HL-60/S4 treated with retinoic acid at 250 ng/mL for 4 days and 3 days (cell line): ENCODE measurements at regions not wholly inside any gene's neighbourhood (a gene's known extent, or its start where the extent isn't known, plus 50 kb on each side); places are given as distances from the start of the nearest gene placed in this dataset.
"Not testable (repeated sequence)": the region's sequence is repeated elsewhere in the genome, so short reads cannot be mapped to it uniquely, and the experiment has no call there.

Source experiments
- in situ Hi-C: fragments of 300-500 bp; cut with MboI; formaldehyde crosslinking; loops from 2 replicates; pipeline ENCODE4 v1.7.0; 2022; ENCODE audit warnings: low sequenced_read_pairs

- in situ Hi-C loops: no loop called here
Observed at GRCh38 chr18:22066083-22066485, 103.3 kb upstream of the GATA6 start.

DNA sequence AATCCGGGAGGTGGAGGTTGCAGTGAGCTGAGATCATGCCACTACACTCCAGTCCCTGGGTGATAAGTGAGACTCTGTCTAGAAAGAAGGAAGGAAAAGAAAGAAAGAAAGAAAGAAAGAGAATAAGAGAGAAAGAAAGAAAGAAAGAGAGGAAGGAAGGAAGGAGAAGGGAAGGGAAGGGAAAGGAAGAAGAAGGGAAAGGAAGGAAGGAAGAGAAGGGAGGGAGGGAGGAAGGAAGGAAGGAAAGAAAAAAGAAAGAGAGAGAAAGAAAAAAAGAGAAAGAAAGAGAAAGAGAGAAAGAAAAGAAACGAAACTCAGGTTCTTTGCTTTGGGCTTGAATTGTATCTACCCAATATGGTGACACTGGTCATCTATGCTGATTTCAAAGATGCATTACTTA, 102.3 kb upstream of the GATA6 start:
- in situ Hi-C loops: no loop called here

- in situ Hi-C loops: no loop called here
Observed at GRCh38 chr18:22067682-22068081, 101.7 kb upstream of the GATA6 start.

DNA sequence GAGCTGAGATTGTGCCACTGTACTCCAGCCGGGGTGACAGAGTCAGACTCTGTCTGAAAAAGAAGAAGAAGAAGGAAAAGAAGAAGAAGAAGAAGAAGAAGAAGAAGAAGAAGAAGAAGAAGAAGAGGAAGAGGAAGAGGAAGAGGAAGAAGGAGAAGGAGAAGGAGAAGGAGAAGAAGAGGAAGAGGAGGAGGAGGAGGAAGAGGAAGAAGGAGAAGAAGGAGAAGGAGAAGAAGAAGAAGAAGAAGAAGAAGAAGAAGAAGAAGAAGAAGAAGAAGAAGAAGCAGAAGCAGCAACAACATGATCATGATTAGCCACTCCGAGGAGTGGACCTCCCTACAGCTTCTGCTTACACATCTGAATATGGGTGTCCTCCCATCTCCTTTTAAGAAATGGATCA, 100.6 kb upstream of the GATA6 start:
- in situ Hi-C loops: not testable (repeated sequence)

DNA sequence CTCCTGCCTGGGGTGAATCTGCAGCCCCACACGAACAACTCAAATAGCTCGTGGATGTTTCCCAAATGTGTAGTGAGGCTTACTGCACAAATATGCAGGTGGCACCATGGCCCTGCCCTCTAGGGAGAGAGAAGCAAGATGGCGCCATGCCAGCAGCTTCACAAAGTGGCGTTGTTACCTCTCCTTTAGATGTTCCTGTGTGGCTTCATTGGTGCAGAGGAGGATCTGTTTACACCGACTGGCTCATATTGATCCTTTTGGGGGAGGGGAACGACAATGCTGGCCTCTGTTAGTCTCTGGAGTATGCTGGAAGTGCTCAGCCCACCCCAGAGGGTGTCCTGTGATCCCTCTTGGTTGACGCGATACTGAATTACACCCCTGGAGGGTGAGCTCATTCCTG, 99.5 kb upstream of the GATA6 start:
- in situ Hi-C loops: no loop called here

- in situ Hi-C loops: no loop called here
Observed at GRCh38 chr18:22073411-22073810, 96.0 kb upstream of the GATA6 start.

DNA sequence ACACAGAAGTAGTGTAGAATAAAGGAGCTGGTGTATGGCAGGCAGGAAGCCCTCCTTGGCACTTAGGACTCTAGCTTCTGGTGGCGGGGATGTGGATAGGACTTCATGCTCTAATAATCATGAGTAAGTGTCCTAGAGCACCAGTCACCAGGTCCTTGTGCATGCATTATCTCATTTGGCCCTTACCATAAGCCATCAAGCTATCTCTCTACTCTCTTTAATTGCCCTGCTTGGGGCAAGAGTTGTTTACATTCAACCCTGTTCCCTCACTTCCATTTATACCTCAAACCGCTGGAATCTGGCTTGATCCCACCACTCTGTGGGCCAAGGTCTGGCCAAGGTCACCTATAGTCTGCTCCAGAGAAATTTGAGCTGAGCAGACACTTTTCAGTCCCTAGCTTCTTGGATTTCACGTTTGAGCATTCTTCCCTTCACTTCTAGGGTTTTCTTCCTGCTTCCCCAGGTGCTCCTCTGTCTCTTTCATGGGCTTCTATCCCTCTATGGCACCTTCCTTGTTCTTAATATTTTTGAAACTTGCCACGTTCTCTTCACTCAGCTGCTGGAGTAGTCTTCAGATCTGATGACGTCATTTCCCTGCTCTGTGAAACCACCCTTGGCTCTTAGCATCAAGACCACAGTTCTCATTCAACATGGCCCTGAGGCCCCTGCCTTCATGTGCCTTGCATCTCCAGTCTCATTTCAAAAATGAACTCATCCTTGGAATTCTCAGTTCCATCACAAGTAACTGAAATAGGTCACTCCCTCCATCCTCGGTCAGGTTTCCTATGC, 94.9 kb upstream of the GATA6 start:
- in situ Hi-C loops: no loop called here

DNA sequence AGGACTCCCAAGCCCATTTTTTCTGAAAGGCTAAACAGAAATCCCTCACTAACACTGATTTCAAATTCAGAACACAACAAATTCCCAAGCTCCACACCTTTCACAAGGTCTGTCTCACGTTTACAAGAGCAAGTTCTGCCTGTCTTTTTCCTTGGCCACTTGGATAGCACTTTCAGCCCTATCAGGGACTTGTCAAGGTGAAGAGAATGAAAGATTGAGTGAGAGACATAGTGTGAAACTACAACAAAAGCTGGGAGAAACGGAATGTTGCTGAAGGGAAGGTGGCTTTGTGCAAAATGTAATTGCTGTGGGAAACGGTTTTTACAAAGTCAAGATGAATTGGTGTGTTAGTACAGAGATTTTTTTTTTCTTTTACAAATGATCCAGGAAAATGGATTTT, 89.4 kb upstream of the GATA6 start:
- in situ Hi-C loops: no loop called here

- in situ Hi-C loops: no loop called here
Observed at GRCh38 chr18:22082408-22082807, 87.0 kb upstream of the GATA6 start.

GRCh38 chr18:22084547-22084946, 84.8 kb upstream of the GATA6 start:
- in situ Hi-C loops: no loop called here

GRCh38 chr18:22086973-22087372, 82.4 kb upstream of the GATA6 start:
- in situ Hi-C loops: no loop called here

- in situ Hi-C loops: no loop called here
Observed at GRCh38 chr18:22088029-22088428, 81.4 kb upstream of the GATA6 start.

GRCh38 chr18:22088996-22089640, 80.3 kb upstream of the GATA6 start:
- in situ Hi-C loops: no loop called here

- in situ Hi-C loops: no loop called here
Observed at GRCh38 chr18:22091341-22091740, 78.0 kb upstream of the GATA6 start.

DNA sequence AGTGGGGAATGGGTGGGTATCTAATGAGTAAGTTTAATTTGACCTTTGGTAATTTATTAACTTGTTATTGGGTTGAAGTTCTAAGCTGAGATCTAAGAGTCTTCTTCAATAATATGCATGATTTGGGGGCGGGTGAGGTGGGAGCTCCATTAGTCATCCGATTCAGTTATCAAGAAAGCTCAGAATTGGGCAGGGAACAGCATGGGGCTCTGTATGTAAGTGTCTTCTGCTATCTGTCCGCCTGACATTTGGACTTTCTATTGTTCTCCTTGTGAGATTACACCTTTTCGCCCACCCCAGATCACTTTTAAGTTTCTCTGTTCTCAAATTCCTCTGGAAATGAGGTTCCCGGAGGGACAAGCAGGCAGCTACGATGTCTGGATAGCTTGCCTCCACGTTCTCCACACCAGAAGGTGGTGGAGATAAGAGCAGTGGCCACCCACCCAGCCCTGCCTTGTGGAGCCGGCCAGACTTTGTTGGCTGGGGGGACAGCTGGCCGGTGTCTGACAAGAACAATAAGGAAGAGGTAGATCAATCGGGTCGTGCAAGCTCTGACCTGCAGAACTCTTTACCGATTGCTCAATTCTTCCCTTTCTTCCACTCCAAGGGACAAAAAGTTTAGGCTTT, 75.5 kb upstream of the GATA6 start:
- in situ Hi-C loops: no loop called here

- in situ Hi-C loops: no loop called here
Observed at GRCh38 chr18:22094358-22094734, 75.0 kb upstream of the GATA6 start.

DNA sequence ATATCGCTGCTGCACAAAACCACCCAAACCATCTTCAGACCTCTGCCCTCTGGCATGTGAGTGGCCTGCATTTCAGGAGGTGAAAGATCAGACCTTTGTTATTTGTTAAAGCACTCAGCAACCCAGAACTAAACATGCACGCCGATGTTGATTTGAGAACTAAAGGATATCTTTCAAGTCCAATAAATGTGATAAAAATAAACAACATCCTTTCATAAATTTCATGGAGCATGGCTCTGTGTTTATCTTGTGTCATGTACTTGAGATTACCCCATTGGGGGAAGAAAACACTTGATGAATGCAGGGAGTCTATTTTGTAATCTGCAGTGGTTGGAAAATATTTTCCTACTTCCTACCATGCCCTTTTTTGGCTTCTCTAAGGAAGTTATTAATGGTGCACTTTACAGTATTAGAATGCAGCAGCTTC, 70.8 kb upstream of the GATA6 start:
- in situ Hi-C loops: no loop called here

GRCh38 chr18:22099925-22100324, 69.5 kb upstream of the GATA6 start:
- in situ Hi-C loops: no loop called here

- in situ Hi-C loops: no loop called here
Observed at GRCh38 chr18:22101731-22102130, 67.7 kb upstream of the GATA6 start.

GRCh38 chr18:22102953-22103646, 66.3 kb upstream of the GATA6 start:
- in situ Hi-C loops: no loop called here

- in situ Hi-C loops: no loop called here
Observed at GRCh38 chr18:22103647-22104031, 65.8 kb upstream of the GATA6 start.
